Endodermal cell (in vitro differentiated cells): ENCODE measurements at regions not wholly inside any gene's neighbourhood (a gene's known extent, or its start where the extent isn't known, plus 50 kb on each side); places are given as distances from the start of the nearest gene placed in this dataset.

Experiments used
- DNase-seq: peaks from one replicate; pipeline ENCODE4 v3.0.0-alpha.2; 2017
- H3K27ac ChIP-seq: 2 replicates; pipeline ENCODE4 v1.5.1; 2013; ENCODE audit warnings: mild to moderate bottlenecking, low read depth, low read length, moderate library complexity
- H3K27me3 ChIP-seq: 2 replicates; pipeline ENCODE4 v1.6.1; 2013; ENCODE audit warnings: mild to moderate bottlenecking, low read length, moderate library complexity; ENCODE audit not compliant: insufficient read depth, control insufficient read depth, poor library complexity, severe bottlenecking
- H3K36me3 ChIP-seq: 2 replicates; pipeline ENCODE4 v1.7.0; 2013; ENCODE audit warnings: mild to moderate bottlenecking, low read length, moderate library complexity; ENCODE audit not compliant: control insufficient read depth, insufficient read depth
- H3K4me1 ChIP-seq: one replicate; pipeline ENCODE4 v1.7.0; 2013; ENCODE audit warnings: low read length; ENCODE audit not compliant: control insufficient read depth, insufficient read depth
- H3K4me3 ChIP-seq: 2 replicates; pipeline ENCODE4 v1.5.1; 2013; ENCODE audit warnings: mild to moderate bottlenecking, low read length, moderate library complexity
- H3K9ac ChIP-seq: 2 replicates; pipeline ENCODE4 v1.6.1; 2013; ENCODE audit warnings: mild to moderate bottlenecking, low read length, moderate library complexity; ENCODE audit not compliant: poor library complexity, severe bottlenecking; ENCODE audit errors: extremely low read depth
- H3K9me3 ChIP-seq: 2 replicates; pipeline ENCODE4 v1.6.1; 2013; ENCODE audit warnings: mild to moderate bottlenecking, low read length, moderate library complexity; ENCODE audit not compliant: control insufficient read depth
- H3K27ac Mint-ChIP-seq: 2 replicates; pipeline ENCODE4 v1.8.0; 2020; ENCODE audit warnings: mixed read lengths
- H3K27me3 Mint-ChIP-seq: 2 replicates; pipeline ENCODE4 v1.8.0; 2021; ENCODE audit warnings: mild to moderate bottlenecking, mixed read lengths; ENCODE audit not compliant: insufficient read depth
- H3K36me3 Mint-ChIP-seq: 2 replicates; pipeline ENCODE4 v1.8.0; 2020; ENCODE audit warnings: low read depth, mixed read lengths
- H3K4me1 Mint-ChIP-seq: 2 replicates; pipeline ENCODE4 v1.8.0; 2020; ENCODE audit warnings: mixed read lengths
- H3K4me3 Mint-ChIP-seq: 2 replicates; pipeline ENCODE4 v1.8.0; 2020; ENCODE audit warnings: mild to moderate bottlenecking, moderate library complexity, mixed read lengths
- H3K9me3 Mint-ChIP-seq: 2 replicates; pipeline ENCODE4 v1.8.0; 2020; ENCODE audit warnings: mild to moderate bottlenecking, mixed read lengths
- CTCF ChIP-seq: fragments of 200-600 bp; sonication (generic); conservative IDR thresholded peaks from 2 replicates; pipeline ENCODE4 v1.5.0; 2021; ENCODE audit warnings: antibody characterized with exemption, mild to moderate bottlenecking
- WGBS, 2 experiments: methylation state at CpG; one replicate each; pipeline versions ENCODE4 v1.1.5 to v1.1.7; 2013; ENCODE audit warnings: missing lambda C conversion rate in 2 of 2, mixed read lengths in 1 of 2; ENCODE audit not compliant: insufficient coverage in 1 of 2, insufficient read length in 1 of 2; 5-methylcytosine and 5-hydroxymethylcytosine counted together

- Histone ChIP-seq H3K27ac (no peak overlapping the region), H3K9me3 (no peaks in the 10 kb centered on the region), H3K9ac (no peak overlapping the region), H3K36me3 (no peaks in the 10 kb centered on the region), H3K27me3 (no peaks in the 10 kb centered on the region), H3K4me3 (no peak overlapping the region), H3K4me1 (no peaks in the 10 kb centered on the region)
- Mint-ChIP-seq H3K4me3 (no peak overlapping the region), H3K36me3 (peaks cover 3% of the 10 kb centered on the region), H3K27me3 (no peaks in the 10 kb centered on the region), H3K4me1 (peaks cover 2% of the 10 kb centered on the region), H3K27ac (no peak overlapping the region), H3K9me3 (peaks cover 6% of the 10 kb centered on the region)
- DNase-seq = no peak
- TF ChIP-seq CTCF = no peak
Observed at GRCh38 chr13:84659359-84659661, 777.0 kb upstream of the SLITRK1 start.

DNA sequence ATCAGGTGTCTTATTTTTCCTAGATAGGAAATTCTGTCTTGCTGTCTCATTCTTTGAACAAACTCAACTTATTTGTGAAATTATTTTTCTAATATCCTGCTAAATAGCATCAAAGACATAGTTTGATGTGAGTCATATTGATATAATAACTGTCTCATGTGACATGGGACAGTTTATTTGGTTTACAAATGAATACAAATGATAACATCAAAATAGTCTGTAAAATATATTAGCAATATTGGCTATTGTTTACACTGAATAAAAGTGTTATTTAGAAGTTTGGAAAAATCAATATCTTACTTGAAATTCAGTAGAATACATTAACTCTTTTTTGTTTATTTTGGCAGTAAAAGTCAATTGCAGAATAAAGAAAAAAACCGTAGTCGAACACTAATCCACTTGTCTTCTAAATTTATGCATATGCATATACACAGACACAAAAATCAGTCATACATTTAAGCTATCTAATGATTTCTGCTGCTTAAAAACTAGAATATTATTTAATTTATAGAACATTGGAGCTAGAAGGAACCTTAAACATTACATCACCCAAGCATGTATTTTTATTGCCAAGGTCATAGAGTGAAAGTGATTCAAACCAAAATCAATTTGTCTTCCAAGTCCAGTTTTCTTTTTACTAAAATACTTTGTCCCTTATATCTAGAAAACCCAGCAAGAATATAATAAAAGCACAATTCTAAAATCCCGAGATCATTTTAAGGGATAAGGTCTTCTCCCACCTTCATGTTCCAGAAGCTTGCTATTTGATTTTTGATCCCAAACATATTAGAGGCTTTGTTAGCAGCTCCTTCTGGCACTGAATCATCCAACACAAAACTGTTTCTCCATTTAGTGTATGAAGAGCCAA lies 776.5 kb upstream of the SLITRK1 start:
- Mint-ChIP-seq H3K36me3 (peaks cover 4% of the 10 kb centered on the region), H3K27ac (no peak overlapping the region), H3K4me3 (no peak overlapping the region), H3K9me3 (peaks cover 12% of the 10 kb centered on the region), H3K27me3 (no peaks in the 10 kb centered on the region), H3K4me1 (peaks cover 2% of the 10 kb centered on the region)
- no peak for DNase-seq
- Histone ChIP-seq H3K9ac (no peak overlapping the region), H3K4me1 (no peaks in the 10 kb centered on the region), H3K36me3 (no peaks in the 10 kb centered on the region), H3K9me3 (no peaks in the 10 kb centered on the region), H3K27ac (no peak overlapping the region), H3K27me3 (no peaks in the 10 kb centered on the region), H3K4me3 (no peak overlapping the region)
- TF ChIP-seq CTCF = no peak
- WGBS, 2 experiments = 91 to 100% methylated on average over 1 to 3 of the region's 3 CpGs

DNA sequence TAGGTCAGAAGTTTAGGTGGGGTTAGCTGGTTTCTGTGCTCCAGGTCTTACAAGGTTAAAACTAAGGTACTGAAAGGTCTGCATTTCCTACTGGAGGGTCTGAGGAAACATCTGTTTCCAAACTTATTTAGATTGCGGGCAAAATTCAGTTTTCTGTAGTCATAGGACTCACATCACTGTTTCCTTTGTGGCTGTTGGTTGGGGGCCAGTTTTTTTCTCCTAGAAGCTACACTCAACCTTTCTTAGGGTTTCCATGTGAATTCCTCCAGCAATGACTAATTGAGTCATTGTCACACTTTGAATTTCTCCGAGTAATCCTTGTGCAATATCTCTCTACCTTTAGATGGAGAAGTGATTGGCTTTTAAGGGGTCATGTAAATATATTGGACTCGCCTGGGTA lies 773.4 kb upstream of the SLITRK1 start:
- H3K27ac Mint-ChIP-seq = peak overlapping the region; percentile 58
- no peak for DNase-seq
- no peaks in the 10 kb centered on the region for H3K4me1 Mint-ChIP-seq
- no peaks in the 10 kb centered on the region for H3K27me3 ChIP-seq
- WGBS, 2 experiments = 90 to 100% methylated on average over 3 of the region's 3 CpGs
- H3K27me3 Mint-ChIP-seq = no peaks in the 10 kb centered on the region
- TF ChIP-seq CTCF = no peak
- H3K9ac ChIP-seq = no peak overlapping the region
- no peak overlapping the region for H3K4me3 ChIP-seq
- no peak overlapping the region for H3K27ac ChIP-seq
- peaks cover 17% of the 10 kb centered on the region for H3K9me3 Mint-ChIP-seq
- H3K4me1 ChIP-seq = no peaks in the 10 kb centered on the region
- H3K36me3 Mint-ChIP-seq = peaks cover 7% of the 10 kb centered on the region
- H3K9me3 ChIP-seq = no peaks in the 10 kb centered on the region
- H3K36me3 ChIP-seq = no peaks in the 10 kb centered on the region
- H3K4me3 Mint-ChIP-seq = no peak overlapping the region
